K562 (cell line): ENCODE measurements at regions not wholly inside any gene's neighbourhood (a gene's known extent, or its start where the extent isn't known, plus 50 kb on each side); places are given as distances from the start of the nearest gene placed in this dataset.

Source experiments
- NFIC ChIP-seq: fragments of 450-650 bp; IDR thresholded peaks from 2 replicates; pipeline ENCODE4 v1.6.1; 2017; ENCODE audit warnings: mild to moderate bottlenecking, inconsistent platforms
- NRF1 ChIP-seq, 2 experiments: fragments of 450-650 bp; IDR thresholded peaks in 1 of 2; conservative IDR thresholded peaks in 1 of 2; 2 replicates each; pipeline ENCODE4 v1.6.1; 2014; ENCODE audit warnings: mild to moderate bottlenecking in 2 of 2
- TAF1 ChIP-seq: IDR thresholded peaks from 2 replicates; pipeline ENCODE4 v1.6.1; 2011; ENCODE audit warnings: mild to moderate bottlenecking, low read length, moderate library complexity; ENCODE audit not compliant: insufficient read depth, control insufficient read depth, severe bottlenecking; ENCODE audit errors: extremely low read depth
- ZZZ3 ChIP-seq: fragments of 450-650 bp; IDR thresholded peaks from 2 replicates; pipeline ENCODE4 v1.6.1; 2016; ENCODE audit warnings: antibody characterized with exemption, mild to moderate bottlenecking, moderate library complexity
- TF ChIP-seq, protein P1 (sequence below), 3 experiments: IDR thresholded peaks in 2 of 3; conservative IDR thresholded peaks in 1 of 3; 2 replicates each; pipeline ENCODE4 v1.5.1; 2011 to 2012; ENCODE audit warnings: low read length in 3 of 3, mild to moderate bottlenecking in 3 of 3, control low read depth in 2 of 3, improper control_type of control experiment in 1 of 3, inconsistent platforms in 1 of 3, low read depth in 1 of 3, mixed read lengths in 1 of 3, moderate library complexity in 1 of 3; ENCODE audit not compliant: insufficient read depth in 2 of 3
- TF ChIP-seq, protein P2 (sequence below): sonication (generic); formaldehyde crosslinking; IDR thresholded peaks from 2 replicates; pipeline ENCODE4 v1.9.0; 2022; ENCODE audit warnings: mild to moderate bottlenecking, missing genetic modification reagents

DNA sequence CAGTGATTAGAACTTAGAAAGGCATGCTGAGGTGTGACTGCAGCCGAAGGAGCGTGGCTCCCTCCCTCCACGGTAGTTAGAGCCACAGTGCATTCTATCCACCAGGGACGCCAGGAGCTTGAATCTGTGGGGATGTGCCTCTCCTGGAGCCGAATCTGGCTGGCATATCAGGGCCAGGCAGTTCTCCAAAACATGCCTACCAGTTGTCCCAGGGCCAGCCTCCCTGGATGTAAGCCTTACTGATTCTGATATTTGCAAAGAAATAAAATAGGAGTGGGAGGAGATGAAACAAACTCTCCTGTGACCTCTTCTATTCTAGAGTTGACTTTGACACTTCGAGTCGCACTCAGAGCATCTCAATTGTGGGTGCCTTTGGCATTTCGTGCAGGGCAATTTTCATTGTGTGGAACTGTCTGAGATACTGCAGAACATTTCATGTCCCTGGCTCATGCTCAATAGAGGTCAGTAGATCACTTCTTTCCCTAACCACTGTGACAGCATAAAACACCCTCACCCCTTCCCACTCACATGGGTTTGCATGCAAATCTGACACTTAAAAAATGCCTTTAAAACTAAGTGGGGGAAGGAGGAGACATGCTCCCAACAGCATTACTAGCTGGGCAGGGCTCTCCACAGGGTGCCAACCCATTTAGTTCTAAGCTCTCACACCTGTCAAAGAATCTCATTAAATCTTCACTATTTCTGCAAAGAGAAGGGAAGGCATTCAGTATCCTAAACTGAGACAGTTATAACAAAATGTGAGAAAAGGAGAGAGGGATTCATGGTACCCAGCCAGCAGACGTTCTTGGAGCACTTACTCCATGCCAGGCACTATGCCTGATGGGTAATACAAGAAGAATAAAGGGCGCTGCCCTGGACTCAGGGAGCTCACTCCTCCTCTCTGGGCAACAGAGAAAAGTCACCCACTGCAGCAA, 378.9 kb downstream of the PREX1 start:
- TF ChIP-seq, protein P1, sequence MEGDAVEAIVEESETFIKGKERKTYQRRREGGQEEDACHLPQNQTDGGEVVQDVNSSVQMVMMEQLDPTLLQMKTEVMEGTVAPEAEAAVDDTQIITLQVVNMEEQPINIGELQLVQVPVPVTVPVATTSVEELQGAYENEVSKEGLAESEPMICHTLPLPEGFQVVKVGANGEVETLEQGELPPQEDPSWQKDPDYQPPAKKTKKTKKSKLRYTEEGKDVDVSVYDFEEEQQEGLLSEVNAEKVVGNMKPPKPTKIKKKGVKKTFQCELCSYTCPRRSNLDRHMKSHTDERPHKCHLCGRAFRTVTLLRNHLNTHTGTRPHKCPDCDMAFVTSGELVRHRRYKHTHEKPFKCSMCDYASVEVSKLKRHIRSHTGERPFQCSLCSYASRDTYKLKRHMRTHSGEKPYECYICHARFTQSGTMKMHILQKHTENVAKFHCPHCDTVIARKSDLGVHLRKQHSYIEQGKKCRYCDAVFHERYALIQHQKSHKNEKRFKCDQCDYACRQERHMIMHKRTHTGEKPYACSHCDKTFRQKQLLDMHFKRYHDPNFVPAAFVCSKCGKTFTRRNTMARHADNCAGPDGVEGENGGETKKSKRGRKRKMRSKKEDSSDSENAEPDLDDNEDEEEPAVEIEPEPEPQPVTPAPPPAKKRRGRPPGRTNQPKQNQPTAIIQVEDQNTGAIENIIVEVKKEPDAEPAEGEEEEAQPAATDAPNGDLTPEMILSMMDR (IDR thresholded peaks at IDR 0.05 in 2 of 3, conservative IDR thresholded peaks at IDR 0.05 in 1 of 3; ENCODE audit: insufficient read depth in 2 of 3, low read depth in 1 of 3, low read length in 3 of 3), result no peak
- TF ChIP-seq ZZZ3 (no peak), NFIC (no peak), TAF1 (no peak), NRF1 (conservative IDR thresholded peaks at IDR 0.05 in 1 of 2, IDR thresholded peaks at IDR 0.05 in 1 of 2) (no peak)
- TF ChIP-seq, protein P2, sequence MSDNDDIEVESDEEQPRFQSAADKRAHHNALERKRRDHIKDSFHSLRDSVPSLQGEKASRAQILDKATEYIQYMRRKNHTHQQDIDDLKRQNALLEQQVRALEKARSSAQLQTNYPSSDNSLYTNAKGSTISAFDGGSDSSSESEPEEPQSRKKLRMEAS (CRISPR knock-in tag), result no peak
